ENCODE measurements at regions not wholly inside any gene's neighbourhood (a gene's known extent, or its start where the extent isn't known, plus 50 kb on each side); places are given as distances from the start of the nearest gene placed in this dataset.

DNA sequence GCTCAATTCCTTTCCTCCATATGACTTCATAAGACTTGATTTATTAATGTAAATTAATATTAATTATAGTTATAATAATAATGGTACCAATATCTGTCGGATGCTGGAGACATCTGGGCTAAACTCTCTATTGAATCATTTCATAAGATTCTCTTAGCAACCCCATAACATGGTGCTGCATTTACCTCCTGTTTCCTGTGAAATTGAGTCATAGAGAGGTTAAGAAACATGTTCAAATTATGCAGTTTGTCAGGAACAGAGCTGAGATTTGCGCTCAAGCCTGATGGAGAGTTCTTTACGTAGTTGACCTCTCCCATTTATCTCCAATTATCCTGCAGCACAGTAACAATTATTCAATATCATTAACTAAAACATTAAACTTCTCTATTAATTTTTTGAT, 621.8 kb upstream of the FZD8 start:
- Histone ChIP-seq H3K27ac (ENCODE audit: control insufficient read depth, insufficient read depth) (no peak overlapping the region), H3K4me3 (no peak overlapping the region), H3K27me3 (replicated peaks in 1 of 2; ENCODE audit: control insufficient read depth in 2 of 2, insufficient read depth in 2 of 2, low read length in 1 of 2) (no peaks in the 10 kb centered on the region), H3K9ac (ENCODE audit: control insufficient read depth, insufficient read depth, low read length) (no peak overlapping the region), H3K4me1 (ENCODE audit: control insufficient read depth, insufficient read depth, low read length) (no peaks in the 10 kb centered on the region), H2AFZ (ENCODE audit: control insufficient read depth, low read depth, low read length) (no peak overlapping the region), H3K79me2 (ENCODE audit: control insufficient read depth, insufficient read depth, low read length) (no peaks in the 10 kb centered on the region), H3K9me3 (replicated peaks; ENCODE audit: control insufficient read depth, insufficient read depth, low read length) (no peaks in the 10 kb centered on the region), H4K20me1 (ENCODE audit: control insufficient read depth, insufficient read depth) (no peaks in the 10 kb centered on the region), H3K36me3 (ENCODE audit: control insufficient read depth in 2 of 2, insufficient read depth in 2 of 2, low read length in 1 of 2) (no peaks in the 10 kb centered on the region), H3K4me2 (ENCODE audit: control insufficient read depth, insufficient read depth) (no peak overlapping the region)
- TF ChIP-seq FOXM1 (IDR thresholded peaks at IDR 0.05; ENCODE audit: low read depth, low read length) (no peak), EGR1 (IDR thresholded peaks at IDR 0.05; ENCODE audit: borderline replicate concordance in 1 of 2, low read depth in 2 of 2, low read length in 2 of 2) (no peak), EP300 (IDR thresholded peaks at IDR 0.05; ENCODE audit: borderline replicate concordance in 1 of 2, control insufficient read depth in 1 of 2, low read depth in 2 of 2, low read length in 2 of 2) (no peak), SUPT20H (IDR thresholded peaks at IDR 0.05; ENCODE audit: borderline replicate concordance, control insufficient read depth, low read depth, low read length) (no peak), ZZZ3 (IDR thresholded peaks at IDR 0.05; ENCODE audit: control insufficient read depth, insufficient read length, low read depth) (no peak), IKZF1 (conservative IDR thresholded peaks at IDR 0.05) (no peak), NFXL1 (IDR thresholded peaks at IDR 0.05; ENCODE audit: borderline replicate concordance) (no peak), ATF7 (IDR thresholded peaks at IDR 0.05; ENCODE audit: low read depth) (no peak)
- TF ChIP-seq, protein P1, sequence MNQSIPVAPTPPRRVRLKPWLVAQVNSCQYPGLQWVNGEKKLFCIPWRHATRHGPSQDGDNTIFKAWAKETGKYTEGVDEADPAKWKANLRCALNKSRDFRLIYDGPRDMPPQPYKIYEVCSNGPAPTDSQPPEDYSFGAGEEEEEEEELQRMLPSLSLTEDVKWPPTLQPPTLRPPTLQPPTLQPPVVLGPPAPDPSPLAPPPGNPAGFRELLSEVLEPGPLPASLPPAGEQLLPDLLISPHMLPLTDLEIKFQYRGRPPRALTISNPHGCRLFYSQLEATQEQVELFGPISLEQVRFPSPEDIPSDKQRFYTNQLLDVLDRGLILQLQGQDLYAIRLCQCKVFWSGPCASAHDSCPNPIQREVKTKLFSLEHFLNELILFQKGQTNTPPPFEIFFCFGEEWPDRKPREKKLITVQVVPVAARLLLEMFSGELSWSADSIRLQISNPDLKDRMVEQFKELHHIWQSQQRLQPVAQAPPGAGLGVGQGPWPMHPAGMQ (IDR thresholded peaks at IDR 0.05; ENCODE audit: borderline replicate concordance): no peak
- TF ChIP-seq, protein P2, sequence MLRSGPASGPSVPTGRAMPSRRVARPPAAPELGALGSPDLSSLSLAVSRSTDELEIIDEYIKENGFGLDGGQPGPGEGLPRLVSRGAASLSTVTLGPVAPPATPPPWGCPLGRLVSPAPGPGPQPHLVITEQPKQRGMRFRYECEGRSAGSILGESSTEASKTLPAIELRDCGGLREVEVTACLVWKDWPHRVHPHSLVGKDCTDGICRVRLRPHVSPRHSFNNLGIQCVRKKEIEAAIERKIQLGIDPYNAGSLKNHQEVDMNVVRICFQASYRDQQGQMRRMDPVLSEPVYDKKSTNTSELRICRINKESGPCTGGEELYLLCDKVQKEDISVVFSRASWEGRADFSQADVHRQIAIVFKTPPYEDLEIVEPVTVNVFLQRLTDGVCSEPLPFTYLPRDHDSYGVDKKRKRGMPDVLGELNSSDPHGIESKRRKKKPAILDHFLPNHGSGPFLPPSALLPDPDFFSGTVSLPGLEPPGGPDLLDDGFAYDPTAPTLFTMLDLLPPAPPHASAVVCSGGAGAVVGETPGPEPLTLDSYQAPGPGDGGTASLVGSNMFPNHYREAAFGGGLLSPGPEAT (IDR thresholded peaks at IDR 0.05; ENCODE audit: low read depth): no peak
- TF ChIP-seq, protein P3, sequence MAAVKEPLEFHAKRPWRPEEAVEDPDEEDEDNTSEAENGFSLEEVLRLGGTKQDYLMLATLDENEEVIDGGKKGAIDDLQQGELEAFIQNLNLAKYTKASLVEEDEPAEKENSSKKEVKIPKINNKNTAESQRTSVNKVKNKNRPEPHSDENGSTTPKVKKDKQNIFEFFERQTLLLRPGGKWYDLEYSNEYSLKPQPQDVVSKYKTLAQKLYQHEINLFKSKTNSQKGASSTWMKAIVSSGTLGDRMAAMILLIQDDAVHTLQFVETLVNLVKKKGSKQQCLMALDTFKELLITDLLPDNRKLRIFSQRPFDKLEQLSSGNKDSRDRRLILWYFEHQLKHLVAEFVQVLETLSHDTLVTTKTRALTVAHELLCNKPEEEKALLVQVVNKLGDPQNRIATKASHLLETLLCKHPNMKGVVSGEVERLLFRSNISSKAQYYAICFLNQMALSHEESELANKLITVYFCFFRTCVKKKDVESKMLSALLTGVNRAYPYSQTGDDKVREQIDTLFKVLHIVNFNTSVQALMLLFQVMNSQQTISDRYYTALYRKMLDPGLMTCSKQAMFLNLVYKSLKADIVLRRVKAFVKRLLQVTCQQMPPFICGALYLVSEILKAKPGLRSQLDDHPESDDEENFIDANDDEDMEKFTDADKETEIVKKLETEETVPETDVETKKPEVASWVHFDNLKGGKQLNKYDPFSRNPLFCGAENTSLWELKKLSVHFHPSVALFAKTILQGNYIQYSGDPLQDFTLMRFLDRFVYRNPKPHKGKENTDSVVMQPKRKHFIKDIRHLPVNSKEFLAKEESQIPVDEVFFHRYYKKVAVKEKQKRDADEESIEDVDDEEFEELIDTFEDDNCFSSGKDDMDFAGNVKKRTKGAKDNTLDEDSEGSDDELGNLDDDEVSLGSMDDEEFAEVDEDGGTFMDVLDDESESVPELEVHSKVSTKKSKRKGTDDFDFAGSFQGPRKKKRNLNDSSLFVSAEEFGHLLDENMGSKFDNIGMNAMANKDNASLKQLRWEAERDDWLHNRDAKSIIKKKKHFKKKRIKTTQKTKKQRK (IDR thresholded peaks at IDR 0.05; ENCODE audit: low read depth, low read length): no peak
- TF ChIP-seq, protein P4, sequence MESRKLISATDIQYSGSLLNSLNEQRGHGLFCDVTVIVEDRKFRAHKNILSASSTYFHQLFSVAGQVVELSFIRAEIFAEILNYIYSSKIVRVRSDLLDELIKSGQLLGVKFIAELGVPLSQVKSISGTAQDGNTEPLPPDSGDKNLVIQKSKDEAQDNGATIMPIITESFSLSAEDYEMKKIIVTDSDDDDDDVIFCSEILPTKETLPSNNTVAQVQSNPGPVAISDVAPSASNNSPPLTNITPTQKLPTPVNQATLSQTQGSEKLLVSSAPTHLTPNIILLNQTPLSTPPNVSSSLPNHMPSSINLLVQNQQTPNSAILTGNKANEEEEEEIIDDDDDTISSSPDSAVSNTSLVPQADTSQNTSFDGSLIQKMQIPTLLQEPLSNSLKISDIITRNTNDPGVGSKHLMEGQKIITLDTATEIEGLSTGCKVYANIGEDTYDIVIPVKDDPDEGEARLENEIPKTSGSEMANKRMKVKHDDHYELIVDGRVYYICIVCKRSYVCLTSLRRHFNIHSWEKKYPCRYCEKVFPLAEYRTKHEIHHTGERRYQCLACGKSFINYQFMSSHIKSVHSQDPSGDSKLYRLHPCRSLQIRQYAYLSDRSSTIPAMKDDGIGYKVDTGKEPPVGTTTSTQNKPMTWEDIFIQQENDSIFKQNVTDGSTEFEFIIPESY (IDR thresholded peaks at IDR 0.05): no peak
- FAIRE-seq (no peak), ATAC-seq (no peak), DNase-seq (ENCODE audit: low read depth, low spot score) (no peak)
- in situ Hi-C loops (cut with MboI): no loop called here
- BruUV-seq (replicated peaks): no TSS peak
- intact Hi-C loops (cut with micrococcal nuclease; ENCODE audit: unreplicated experiment): no loop called here
- ChIA-PET POLR2A (no interaction called here), CTCF (no interaction called here), SMC1A (ENCODE audit: uncharacterized antibody, unreplicated experiment) (no interaction called here), RAD21 (ENCODE audit: unreplicated experiment) (no interaction called here)
- WGBS (ENCODE audit: insufficient coverage, insufficient replicate concordance, low lambda C conversion rate, missing lambda C conversion rate): 41% methylated on average over 3 of the region's 3 CpGs
